Endothelial cell of umbilical vein (primary cell): ENCODE measurements at regions not wholly inside any gene's neighbourhood (a gene's known extent, or its start where the extent isn't known, plus 50 kb on each side); places are given as distances from the start of the nearest gene placed in this dataset.

ENCODE experiments used
- CTCF ChIP-seq, 2 donors: IDR thresholded peaks; 1 replicate in 1 of 2; 2 replicates in 1 of 2; pipeline ENCODE4 v1.5.1; 2011; ENCODE audit warnings: low read length in 2 of 2, mild to moderate bottlenecking in 2 of 2, moderate library complexity in 2 of 2, control low read depth in 1 of 2, inconsistent platforms in 1 of 2, low read depth in 1 of 2; ENCODE audit not compliant: insufficient read depth in 1 of 2; ENCODE audit errors: extremely low read depth in 1 of 2
- EZH2 ChIP-seq: IDR thresholded peaks from 2 replicates; pipeline ENCODE4 v1.6.1; 2012; ENCODE audit warnings: borderline replicate concordance, low read depth, mild to moderate bottlenecking, moderate library complexity, low read length, inconsistent platforms; ENCODE audit not compliant: severe bottlenecking
- FOS ChIP-seq: IDR thresholded peaks from 2 replicates; pipeline ENCODE4 v1.6.1; 2011; ENCODE audit warnings: mild to moderate bottlenecking, low read length, moderate library complexity, borderline replicate concordance; ENCODE audit not compliant: insufficient read depth
- JUN ChIP-seq: IDR thresholded peaks from 2 replicates; pipeline ENCODE4 v1.6.1; 2011; ENCODE audit warnings: borderline replicate concordance, low read depth; ENCODE audit not compliant: insufficient read length, insufficient read depth
- MYC ChIP-seq: IDR thresholded peaks from one replicate; pipeline ENCODE4 v1.6.1; 2011; ENCODE audit warnings: mild to moderate bottlenecking, low read depth, low read length
- POLR2A ChIP-seq: IDR thresholded peaks from 2 replicates; pipeline ENCODE4 v1.6.1; 2012; ENCODE audit warnings: low read depth, mild to moderate bottlenecking, control low read depth, low read length
- POLR2AphosphoS5 ChIP-seq: IDR thresholded peaks from 2 replicates; pipeline ENCODE4 v1.6.1; 2012; ENCODE audit warnings: low read depth, mild to moderate bottlenecking, control low read depth, low read length, moderate library complexity; ENCODE audit not compliant: insufficient read depth
- TF ChIP-seq, protein P1 (sequence below): IDR thresholded peaks from 2 replicates; pipeline ENCODE4 v1.6.1; 2011; ENCODE audit not compliant: insufficient read depth, insufficient read length

GRCh38 chr12:64951944-64952343 is 127.5 kb downstream of the TBC1D30 start:
- TF ChIP-seq FOS: no peak
- TF ChIP-seq POLR2A: no peak
- TF ChIP-seq CTCF (IDR thresholded peaks at IDR 0.05; ENCODE audit: extremely low read depth in 1 of 2, insufficient read depth in 1 of 2, low read depth in 1 of 2, low read length in 2 of 2): no peak
- TF ChIP-seq MYC: no peak
- no peak for TF ChIP-seq JUN
- no peak for TF ChIP-seq EZH2
- TF ChIP-seq, protein P1, sequence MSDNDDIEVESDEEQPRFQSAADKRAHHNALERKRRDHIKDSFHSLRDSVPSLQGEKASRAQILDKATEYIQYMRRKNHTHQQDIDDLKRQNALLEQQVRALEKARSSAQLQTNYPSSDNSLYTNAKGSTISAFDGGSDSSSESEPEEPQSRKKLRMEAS: no peak
- no peak for TF ChIP-seq POLR2AphosphoS5
